ENCODE measurements at regions not wholly inside any gene's neighbourhood (a gene's known extent, or its start where the extent isn't known, plus 50 kb on each side); places are given as distances from the start of the nearest gene placed in this dataset.

DNA sequence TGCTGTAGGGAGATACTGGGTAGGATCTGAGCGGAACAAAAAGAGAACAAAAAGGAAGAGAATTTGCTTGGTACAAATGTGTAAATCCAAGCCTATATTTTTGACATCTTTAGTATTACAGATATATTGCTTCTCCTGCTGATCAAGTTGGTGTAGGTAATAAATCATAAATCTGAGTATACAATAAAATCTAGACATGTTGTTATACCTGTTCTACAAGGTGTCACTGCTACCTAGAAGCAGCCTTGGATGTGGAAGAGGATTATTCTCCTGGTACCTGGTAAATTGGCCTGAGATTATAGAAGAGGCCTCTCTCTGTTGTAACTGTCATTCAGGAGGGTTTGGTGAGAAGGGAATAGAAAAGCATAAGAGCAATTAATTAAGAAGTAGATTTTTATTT lies 89.9 kb upstream of the LSM8 start:
- in situ Hi-C loops (cut with MboI) (no loop called here), intact Hi-C loops (cut with micrococcal nuclease; ENCODE audit: unreplicated experiment) (no loop called here)
- H3K4me3 ChIP-seq: no peak overlapping the region
- H3K27ac ChIP-seq (ENCODE audit: control insufficient read depth, insufficient read depth): no peak overlapping the region
- no peak overlapping the region for H3K9ac ChIP-seq (ENCODE audit: control insufficient read depth, insufficient read depth, low read length)
- FAIRE-seq (no peak), DNase-seq (ENCODE audit: low read depth, low spot score) (no peak), ATAC-seq (no peak)
- H3K4me1 ChIP-seq (ENCODE audit: control insufficient read depth, insufficient read depth, low read length): no peaks in the 10 kb centered on the region
- H3K9me3 ChIP-seq (replicated peaks; ENCODE audit: control insufficient read depth, insufficient read depth, low read length): no peaks in the 10 kb centered on the region
- SMC1A ChIA-PET (ENCODE audit: uncharacterized antibody, unreplicated experiment): interaction anchor here (1.4 kb wide), 1 partner anchor 101 kb away, joined by 4 read pairs; no protein-coding TSS in a partner anchor
- CTCF ChIA-PET: interaction anchor here (1.0 kb wide), 1 partner anchor 100 kb away, joined by 3 read pairs; no protein-coding TSS in a partner anchor
- no peaks in the 10 kb centered on the region for H4K20me1 ChIP-seq (ENCODE audit: control insufficient read depth, insufficient read depth)
- H2AFZ ChIP-seq (ENCODE audit: control insufficient read depth, low read depth, low read length): no peak overlapping the region
- H3K4me2 ChIP-seq (ENCODE audit: control insufficient read depth, insufficient read depth): no peak overlapping the region
- TF ChIP-seq CREM (IDR thresholded peaks at IDR 0.05; ENCODE audit: low read depth) (no peak), MEF2A (IDR thresholded peaks at IDR 0.05; ENCODE audit: insufficient read depth, low read depth, low read length) (no peak), SIX5 (IDR thresholded peaks at IDR 0.05; ENCODE audit: low read depth, low read length, severe bottlenecking) (no peak), FOS (IDR thresholded peaks at IDR 0.05; ENCODE audit: borderline replicate concordance, extremely low read depth, insufficient read length) (no peak), TBL1XR1 (IDR thresholded peaks at IDR 0.05; ENCODE audit: low read depth, low read length) (no peak), EP300 (IDR thresholded peaks at IDR 0.05; ENCODE audit: borderline replicate concordance in 1 of 2, control insufficient read depth in 1 of 2, low read depth in 2 of 2, low read length in 2 of 2) (no peak), ATF7 (IDR thresholded peaks at IDR 0.05; ENCODE audit: low read depth) (no peak), RBBP5 (conservative IDR thresholded peaks at IDR 0.05) (no peak), CBX5 (IDR thresholded peaks at IDR 0.05; ENCODE audit: low read depth) (no peak), JUNB (IDR thresholded peaks at IDR 0.05) (no peak), ZSCAN29 (IDR thresholded peaks at IDR 0.05) (no peak)
- TF ChIP-seq, protein P1, sequence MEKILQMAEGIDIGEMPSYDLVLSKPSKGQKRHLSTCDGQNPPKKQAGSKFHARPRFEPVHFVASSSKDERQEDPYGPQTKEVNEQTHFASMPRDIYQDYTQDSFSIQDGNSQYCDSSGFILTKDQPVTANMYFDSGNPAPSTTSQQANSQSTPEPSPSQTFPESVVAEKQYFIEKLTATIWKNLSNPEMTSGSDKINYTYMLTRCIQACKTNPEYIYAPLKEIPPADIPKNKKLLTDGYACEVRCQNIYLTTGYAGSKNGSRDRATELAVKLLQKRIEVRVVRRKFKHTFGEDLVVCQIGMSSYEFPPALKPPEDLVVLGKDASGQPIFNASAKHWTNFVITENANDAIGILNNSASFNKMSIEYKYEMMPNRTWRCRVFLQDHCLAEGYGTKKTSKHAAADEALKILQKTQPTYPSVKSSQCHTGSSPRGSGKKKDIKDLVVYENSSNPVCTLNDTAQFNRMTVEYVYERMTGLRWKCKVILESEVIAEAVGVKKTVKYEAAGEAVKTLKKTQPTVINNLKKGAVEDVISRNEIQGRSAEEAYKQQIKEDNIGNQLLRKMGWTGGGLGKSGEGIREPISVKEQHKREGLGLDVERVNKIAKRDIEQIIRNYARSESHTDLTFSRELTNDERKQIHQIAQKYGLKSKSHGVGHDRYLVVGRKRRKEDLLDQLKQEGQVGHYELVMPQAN (conservative IDR thresholded peaks at IDR 0.05): no peak
- TF ChIP-seq, protein P2, sequence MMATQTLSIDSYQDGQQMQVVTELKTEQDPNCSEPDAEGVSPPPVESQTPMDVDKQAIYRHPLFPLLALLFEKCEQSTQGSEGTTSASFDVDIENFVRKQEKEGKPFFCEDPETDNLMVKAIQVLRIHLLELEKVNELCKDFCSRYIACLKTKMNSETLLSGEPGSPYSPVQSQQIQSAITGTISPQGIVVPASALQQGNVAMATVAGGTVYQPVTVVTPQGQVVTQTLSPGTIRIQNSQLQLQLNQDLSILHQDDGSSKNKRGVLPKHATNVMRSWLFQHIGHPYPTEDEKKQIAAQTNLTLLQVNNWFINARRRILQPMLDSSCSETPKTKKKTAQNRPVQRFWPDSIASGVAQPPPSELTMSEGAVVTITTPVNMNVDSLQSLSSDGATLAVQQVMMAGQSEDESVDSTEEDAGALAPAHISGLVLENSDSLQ (IDR thresholded peaks at IDR 0.05): no peak
- TF ChIP-seq, protein P3, sequence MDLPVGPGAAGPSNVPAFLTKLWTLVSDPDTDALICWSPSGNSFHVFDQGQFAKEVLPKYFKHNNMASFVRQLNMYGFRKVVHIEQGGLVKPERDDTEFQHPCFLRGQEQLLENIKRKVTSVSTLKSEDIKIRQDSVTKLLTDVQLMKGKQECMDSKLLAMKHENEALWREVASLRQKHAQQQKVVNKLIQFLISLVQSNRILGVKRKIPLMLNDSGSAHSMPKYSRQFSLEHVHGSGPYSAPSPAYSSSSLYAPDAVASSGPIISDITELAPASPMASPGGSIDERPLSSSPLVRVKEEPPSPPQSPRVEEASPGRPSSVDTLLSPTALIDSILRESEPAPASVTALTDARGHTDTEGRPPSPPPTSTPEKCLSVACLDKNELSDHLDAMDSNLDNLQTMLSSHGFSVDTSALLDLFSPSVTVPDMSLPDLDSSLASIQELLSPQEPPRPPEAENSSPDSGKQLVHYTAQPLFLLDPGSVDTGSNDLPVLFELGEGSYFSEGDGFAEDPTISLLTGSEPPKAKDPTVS (IDR thresholded peaks at IDR 0.05; ENCODE audit: low read depth, low read length): no peak
- H3K36me3 ChIP-seq (ENCODE audit: control insufficient read depth in 2 of 2, insufficient read depth in 2 of 2, low read length in 1 of 2): no peaks in the 10 kb centered on the region
- H3K79me2 ChIP-seq (ENCODE audit: control insufficient read depth, insufficient read depth, low read length): no peaks in the 10 kb centered on the region
- no TSS peak for BruUV-seq (replicated peaks)
- no peaks in the 10 kb centered on the region; a peak in 1 of 4 replicates for H3K27me3 ChIP-seq (replicated peaks in 1 of 2; ENCODE audit: control insufficient read depth in 2 of 2, insufficient read depth in 2 of 2, low read length in 1 of 2)
- POLR2A ChIA-PET: no interaction called here
- RAD21 ChIA-PET (ENCODE audit: unreplicated experiment): no interaction called here
- WGBS (ENCODE audit: insufficient coverage, insufficient replicate concordance, low lambda C conversion rate, missing lambda C conversion rate): 88% methylated on average over 1 of the region's 1 CpG
